Neural progenitor cell (in vitro differentiated cells): ENCODE measurements at regions not wholly inside any gene's neighbourhood (a gene's known extent, or its start where the extent isn't known, plus 50 kb on each side); places are given as distances from the start of the nearest gene placed in this dataset.

Experiments
- DNase-seq: peaks from one replicate; pipeline ENCODE4 v3.0.0-alpha.2; 2016; ENCODE audit warnings: low spot score
- H2AFZ ChIP-seq: fragments of 200-600 bp; sonication (generic); replicated peaks from 2 replicates; pipeline ENCODE4 v1.6.1; 2016; ENCODE audit warnings: antibody characterized with exemption
- H3F3A ChIP-seq: fragments of 200-600 bp; sonication (generic); 2 replicates; pipeline ENCODE4 v1.6.1; 2016; ENCODE audit warnings: antibody characterized with exemption, low read depth
- H3K27ac ChIP-seq: fragments of 200-600 bp; sonication (generic); 2 replicates; pipeline ENCODE4 v1.5.1; 2016; ENCODE audit warnings: mild to moderate bottlenecking
- H3K27me3 ChIP-seq: fragments of 200-600 bp; sonication (generic); 2 replicates; pipeline ENCODE4 v1.6.1; 2016; ENCODE audit warnings: mild to moderate bottlenecking, moderate library complexity
- H3K36me3 ChIP-seq: fragments of 200-600 bp; sonication (generic); 2 replicates; pipeline ENCODE4 v1.5.1; 2016
- H3K4me1 ChIP-seq: fragments of 200-600 bp; sonication (generic); 2 replicates; pipeline ENCODE4 v1.6.1; 2016; ENCODE audit warnings: mixed run types
- H3K4me2 ChIP-seq: fragments of 200-600 bp; sonication (generic); 2 replicates; pipeline ENCODE4 v1.6.1; 2016
- H3K4me3 ChIP-seq: fragments of 200-600 bp; sonication (generic); 2 replicates; pipeline ENCODE4 v1.5.1; 2016
- H3K79me2 ChIP-seq: fragments of 200-600 bp; sonication (generic); 2 replicates; pipeline ENCODE4 v1.6.1; 2016; ENCODE audit warnings: low read depth
- H3K9ac ChIP-seq: fragments of 200-600 bp; sonication (generic); 2 replicates; pipeline ENCODE4 v1.6.1; 2016
- H3K9me3 ChIP-seq: fragments of 200-600 bp; sonication (generic); 2 replicates; pipeline ENCODE4 v1.5.1; 2016; ENCODE audit warnings: low read depth
- H4K20me1 ChIP-seq: fragments of 200-600 bp; sonication (generic); 2 replicates; pipeline ENCODE4 v1.6.1; 2016; ENCODE audit warnings: low read depth
- H3K27ac Mint-ChIP-seq: 3 replicates; pipeline ENCODE4 v1.8.0; 2021; ENCODE audit warnings: mixed read lengths
- H3K27me3 Mint-ChIP-seq: 2 replicates; pipeline ENCODE4 v1.8.0; 2022; ENCODE audit warnings: low read depth, mild to moderate bottlenecking, inconsistent platforms, moderate library complexity, mixed read lengths; ENCODE audit not compliant: insufficient read depth
- H3K36me3 Mint-ChIP-seq: 3 replicates; pipeline ENCODE4 v1.8.0; 2021; ENCODE audit warnings: mixed read lengths
- H3K4me1 Mint-ChIP-seq: 3 replicates; pipeline ENCODE4 v1.8.0; 2021; ENCODE audit warnings: mixed read lengths
- H3K4me3 Mint-ChIP-seq: 3 replicates; pipeline ENCODE4 v1.8.0; 2021; ENCODE audit warnings: mild to moderate bottlenecking, moderate library complexity, mixed read lengths
- H3K9me3 Mint-ChIP-seq: 3 replicates; pipeline ENCODE4 v1.8.0; 2020; ENCODE audit warnings: mixed read lengths
- EZH2 ChIP-seq: fragments of 200-600 bp; sonication (generic); IDR thresholded peaks from 2 replicates; pipeline ENCODE4 v1.6.1; 2017; ENCODE audit warnings: antibody characterized with exemption, mild to moderate bottlenecking, moderate library complexity
- EZH2phosphoT487 ChIP-seq: fragments of 200-600 bp; sonication (generic); IDR thresholded peaks from 2 replicates; pipeline ENCODE4 v1.6.1; 2017; ENCODE audit warnings: antibody characterized with exemption
- TF ChIP-seq, protein P1 (sequence below): fragments of 200-600 bp; sonication (generic); IDR thresholded peaks from 2 replicates; pipeline ENCODE4 v1.5.1; 2017; ENCODE audit warnings: antibody characterized with exemption, mild to moderate bottlenecking

DNA sequence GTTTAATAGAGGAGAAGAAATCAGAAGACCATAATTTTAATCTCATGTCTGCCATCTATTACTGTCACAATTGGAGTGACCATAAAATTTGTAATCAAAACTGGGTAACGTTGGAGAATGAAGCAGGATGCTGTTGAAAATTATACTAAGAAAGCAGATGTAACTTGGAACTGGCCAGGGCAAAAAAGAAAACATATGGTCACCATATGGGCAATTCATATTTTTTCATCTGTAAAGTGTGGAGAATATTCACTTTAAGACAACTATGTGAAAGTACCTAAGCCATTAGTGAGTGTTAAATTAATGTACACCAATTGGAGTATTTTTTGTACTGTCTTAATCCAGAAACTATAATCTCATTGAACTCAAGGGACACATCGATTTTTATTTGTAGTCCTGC is 1008.0 kb downstream of the GLUD2 start:
- Mint-ChIP-seq H3K27ac (no peak overlapping the region), H3K27me3 (no peaks in the 10 kb centered on the region), H3K36me3 (no peaks in the 10 kb centered on the region), H3K9me3 (no peaks in the 10 kb centered on the region), H3K4me3 (no peak overlapping the region), H3K4me1 (no peaks in the 10 kb centered on the region)
- no peaks in the 10 kb centered on the region for H3K27me3 ChIP-seq
- no peak overlapping the region for H3K4me3 ChIP-seq
- H3K27ac ChIP-seq, result no peak overlapping the region
- TF ChIP-seq EZH2 (no peak), EZH2phosphoT487 (no peak)
- TF ChIP-seq, protein P1, sequence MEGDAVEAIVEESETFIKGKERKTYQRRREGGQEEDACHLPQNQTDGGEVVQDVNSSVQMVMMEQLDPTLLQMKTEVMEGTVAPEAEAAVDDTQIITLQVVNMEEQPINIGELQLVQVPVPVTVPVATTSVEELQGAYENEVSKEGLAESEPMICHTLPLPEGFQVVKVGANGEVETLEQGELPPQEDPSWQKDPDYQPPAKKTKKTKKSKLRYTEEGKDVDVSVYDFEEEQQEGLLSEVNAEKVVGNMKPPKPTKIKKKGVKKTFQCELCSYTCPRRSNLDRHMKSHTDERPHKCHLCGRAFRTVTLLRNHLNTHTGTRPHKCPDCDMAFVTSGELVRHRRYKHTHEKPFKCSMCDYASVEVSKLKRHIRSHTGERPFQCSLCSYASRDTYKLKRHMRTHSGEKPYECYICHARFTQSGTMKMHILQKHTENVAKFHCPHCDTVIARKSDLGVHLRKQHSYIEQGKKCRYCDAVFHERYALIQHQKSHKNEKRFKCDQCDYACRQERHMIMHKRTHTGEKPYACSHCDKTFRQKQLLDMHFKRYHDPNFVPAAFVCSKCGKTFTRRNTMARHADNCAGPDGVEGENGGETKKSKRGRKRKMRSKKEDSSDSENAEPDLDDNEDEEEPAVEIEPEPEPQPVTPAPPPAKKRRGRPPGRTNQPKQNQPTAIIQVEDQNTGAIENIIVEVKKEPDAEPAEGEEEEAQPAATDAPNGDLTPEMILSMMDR, result no peak
- H3K4me2 ChIP-seq, result no peak overlapping the region
- H4K20me1 ChIP-seq, result no peaks in the 10 kb centered on the region
- no peaks in the 10 kb centered on the region for H3K79me2 ChIP-seq
- no peaks in the 10 kb centered on the region for H3F3A ChIP-seq
- DNase-seq, result no peak
- H3K4me1 ChIP-seq, result no peaks in the 10 kb centered on the region
- H3K9ac ChIP-seq, result no peak overlapping the region
- no peaks in the 10 kb centered on the region for H3K36me3 ChIP-seq
- peaks cover 13% of the 10 kb centered on the region for H3K9me3 ChIP-seq
- no peak overlapping the region for H2AFZ ChIP-seq

DNA sequence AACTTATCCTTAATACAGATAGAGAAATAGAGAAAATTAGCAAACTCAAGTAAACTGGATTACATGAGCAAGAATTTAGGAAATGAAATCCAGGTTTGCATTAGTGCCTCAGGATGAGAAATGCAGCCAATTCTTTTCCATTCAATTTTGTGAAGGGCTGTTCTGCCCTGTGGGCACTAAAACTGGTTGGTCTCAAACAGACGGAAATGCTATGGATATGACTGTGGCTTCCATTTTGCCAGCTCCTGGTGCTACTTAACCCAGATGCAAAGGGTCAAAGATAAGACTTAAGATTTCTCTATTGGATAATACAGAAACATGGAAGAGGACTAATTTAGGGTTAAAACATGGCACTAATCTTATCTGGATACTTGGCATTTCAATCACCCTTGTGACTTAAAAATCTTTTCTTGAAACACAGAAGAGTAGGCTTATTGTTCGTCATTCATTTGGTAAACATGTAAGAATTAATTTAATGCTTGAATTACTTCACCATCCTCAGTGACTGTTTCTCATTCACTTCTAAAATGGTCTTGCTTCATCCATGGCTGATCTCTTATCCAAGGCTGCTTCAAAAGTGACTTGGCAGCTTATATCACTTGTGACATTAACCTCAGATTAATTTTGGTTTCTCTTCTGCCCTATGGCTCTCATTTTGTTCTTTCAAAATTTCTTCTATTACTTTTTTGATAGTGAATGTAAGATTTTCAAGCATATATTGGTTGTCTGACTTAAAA is 1008.7 kb downstream of the GLUD2 start:
- H3F3A ChIP-seq, result no peaks in the 10 kb centered on the region
- Mint-ChIP-seq H3K27ac (no peak overlapping the region), H3K27me3 (no peaks in the 10 kb centered on the region), H3K4me1 (no peaks in the 10 kb centered on the region), H3K4me3 (no peak overlapping the region), H3K9me3 (no peaks in the 10 kb centered on the region), H3K36me3 (no peaks in the 10 kb centered on the region)
- H3K36me3 ChIP-seq, result no peaks in the 10 kb centered on the region
- TF ChIP-seq, protein P1, result no peak
- TF ChIP-seq EZH2phosphoT487 (no peak), EZH2 (no peak)
- H3K9ac ChIP-seq, result no peak overlapping the region
- H3K4me2 ChIP-seq, result no peak overlapping the region
- H4K20me1 ChIP-seq, result no peaks in the 10 kb centered on the region
- no peak overlapping the region for H3K4me3 ChIP-seq
- peaks cover 13% of the 10 kb centered on the region for H3K9me3 ChIP-seq
- no peak for DNase-seq
- H3K27ac ChIP-seq, result no peak overlapping the region
- H3K27me3 ChIP-seq, result no peaks in the 10 kb centered on the region
- no peak overlapping the region for H2AFZ ChIP-seq
- no peaks in the 10 kb centered on the region for H3K79me2 ChIP-seq
- H3K4me1 ChIP-seq, result no peaks in the 10 kb centered on the region

DNA sequence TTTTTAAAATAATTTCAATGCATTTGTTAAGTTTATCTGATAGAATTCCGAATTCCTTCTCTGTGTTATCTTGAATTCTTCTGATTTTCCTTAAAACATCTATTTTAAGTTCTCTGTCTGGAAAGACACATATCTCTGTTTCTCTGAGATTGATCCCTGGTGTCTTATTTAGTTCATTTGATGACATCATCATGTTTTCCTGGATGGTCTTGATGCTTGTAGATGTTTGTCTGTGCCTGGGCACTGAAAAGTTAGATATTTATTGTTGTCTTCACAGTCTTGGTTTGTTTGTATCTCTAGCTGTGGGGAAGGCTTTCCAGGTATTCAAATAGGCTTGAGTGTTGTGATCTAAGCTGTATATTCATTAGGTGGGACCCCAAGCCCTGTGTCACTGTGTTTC is 1028.8 kb downstream of the GLUD2 start:
- no peak overlapping the region for H3K4me3 ChIP-seq
- H3K9me3 ChIP-seq, result peaks cover 8% of the 10 kb centered on the region
- no peaks in the 10 kb centered on the region for H4K20me1 ChIP-seq
- no peaks in the 10 kb centered on the region for H3K27me3 Mint-ChIP-seq
- no peaks in the 10 kb centered on the region for H3K4me1 ChIP-seq
- H3K79me2 ChIP-seq, result no peaks in the 10 kb centered on the region
- no peak overlapping the region for H3K27ac Mint-ChIP-seq
- no peaks in the 10 kb centered on the region for H3F3A ChIP-seq
- no peaks in the 10 kb centered on the region for H3K27me3 ChIP-seq
- no peaks in the 10 kb centered on the region for H3K9me3 Mint-ChIP-seq
- no peak overlapping the region for H3K9ac ChIP-seq
- no peak overlapping the region for H2AFZ ChIP-seq
- no peak overlapping the region for H3K4me2 ChIP-seq
- H3K4me1 Mint-ChIP-seq, result no peaks in the 10 kb centered on the region
- no peak overlapping the region for H3K27ac ChIP-seq
- no peaks in the 10 kb centered on the region for H3K36me3 Mint-ChIP-seq
- no peaks in the 10 kb centered on the region for H3K36me3 ChIP-seq
- DNase-seq, result no peak
- no peak for TF ChIP-seq EZH2phosphoT487
- TF ChIP-seq, protein P1, result no peak
- TF ChIP-seq EZH2, result no peak
- H3K4me3 Mint-ChIP-seq, result no peak overlapping the region
